Activated CD4-positive, alpha-beta T cell treated with anti-CD3 and anti-CD28 coated beads, Interleukin-10, Interleukin-2, amounts not matched to agents 100 ng/mL and 50 ng/mL, durations not matched to agents 16 hours and 8 hours (primary cell): ENCODE measurements at regions not wholly inside any gene's neighbourhood (a gene's known extent, or its start where the extent isn't known, plus 50 kb on each side); places are given as distances from the start of the nearest gene placed in this dataset.
"Not testable (repeated sequence)": the region's sequence is repeated elsewhere in the genome, so short reads cannot be mapped to it uniquely, and the experiment has no call there.

ENCODE experiments used
- DNase-seq: peaks from one replicate; pipeline ENCODE4 v3.0.0-alpha.2; 2020

- no peak for DNase-seq
Measured at GRCh38 chr1:30165116-30165515, 558.3 kb downstream of the MATN1 start.

- DNase-seq = no peak
Measured at GRCh38 chr1:30164693-30165092, 558.7 kb downstream of the MATN1 start.

- no peak for DNase-seq
Measured at GRCh38 chr1:30162565-30162964, 560.8 kb downstream of the MATN1 start.

- DNase-seq = no peak
Measured at GRCh38 chr1:30161953-30162352, 561.4 kb downstream of the MATN1 start.

- no peak for DNase-seq
Measured at GRCh38 chr1:30160999-30161689, 562.2 kb downstream of the MATN1 start.

GRCh38 chr1:30159015-30159414, 564.4 kb downstream of the MATN1 start:
- DNase-seq = no peak

GRCh38 chr1:30155698-30156097, 567.7 kb downstream of the MATN1 start:
- DNase-seq = not testable (repeated sequence)

GRCh38 chr1:30155253-30155652, 568.1 kb downstream of the MATN1 start:
- not testable (repeated sequence) for DNase-seq

GRCh38 chr1:30153743-30154449, 569.5 kb downstream of the MATN1 start:
- DNase-seq = no peak

GRCh38 chr1:30151826-30152225, 571.6 kb downstream of the MATN1 start:
- DNase-seq = no peak

GRCh38 chr1:30151119-30151518, 572.3 kb downstream of the MATN1 start:
- DNase-seq = no peak

GRCh38 chr1:30149226-30149625, 574.2 kb downstream of the MATN1 start:
- no peak for DNase-seq

- DNase-seq = no peak
Measured at GRCh38 chr1:30148676-30149075, 574.7 kb downstream of the MATN1 start.

- no peak for DNase-seq
Measured at GRCh38 chr1:30147188-30147587, 576.2 kb downstream of the MATN1 start.

- DNase-seq = no peak
Measured at GRCh38 chr1:30146448-30146847, 576.9 kb downstream of the MATN1 start.

GRCh38 chr1:30145723-30146303, 577.6 kb downstream of the MATN1 start:
- no peak for DNase-seq

- no peak for DNase-seq
Measured at GRCh38 chr1:30144831-30145230, 578.6 kb downstream of the MATN1 start.

- DNase-seq = no peak
Measured at GRCh38 chr1:30143517-30143916, 579.9 kb downstream of the MATN1 start.

GRCh38 chr1:30140566-30140965, 582.8 kb downstream of the MATN1 start:
- no peak for DNase-seq

- DNase-seq = no peak
Measured at GRCh38 chr1:30138891-30139290, 584.5 kb downstream of the MATN1 start.

- no peak for DNase-seq
Measured at GRCh38 chr1:30137001-30137400, 586.4 kb downstream of the MATN1 start.

GRCh38 chr1:30135698-30136097, 587.7 kb downstream of the MATN1 start:
- DNase-seq = no peak

GRCh38 chr1:30134466-30135217, 588.7 kb downstream of the MATN1 start:
- no peak for DNase-seq
